Esophagus muscularis mucosa (tissue), 3 donors: ENCODE measurements at regions not wholly inside any gene's neighbourhood (a gene's known extent, or its start where the extent isn't known, plus 50 kb on each side); places are given as distances from the start of the nearest gene placed in this dataset.
"Not testable (repeated sequence)": the region's sequence is repeated elsewhere in the genome, so short reads cannot be mapped to it uniquely, and the experiment has no call there.

Experiments used
- POLR2A ChIP-seq: fragments of 450-650 bp; IDR thresholded peaks from one replicate; pipeline ENCODE4 v1.6.1; 2017; ENCODE audit warnings: antibody characterized with exemption, moderate library complexity, mild to moderate bottlenecking, low read depth
- POLR2AphosphoS5 ChIP-seq, 2 donors: sonication (generic); formaldehyde crosslinking; IDR thresholded peaks; one replicate each; pipeline ENCODE4 v1.6.1; 2017; ENCODE audit warnings: antibody characterized with exemption in 2 of 2
- TF ChIP-seq, protein P1 (sequence below), 3 experiments: fragments of 200-600 bp in 2 of 3; fragments of 450-650 bp in 1 of 3; sonication (generic) in 2 of 3; IDR thresholded peaks; one replicate each; pipeline ENCODE4 v1.5.1; 2017 to 2019; ENCODE audit warnings: antibody characterized with exemption in 3 of 3, mild to moderate bottlenecking in 2 of 3, moderate library complexity in 1 of 3

DNA sequence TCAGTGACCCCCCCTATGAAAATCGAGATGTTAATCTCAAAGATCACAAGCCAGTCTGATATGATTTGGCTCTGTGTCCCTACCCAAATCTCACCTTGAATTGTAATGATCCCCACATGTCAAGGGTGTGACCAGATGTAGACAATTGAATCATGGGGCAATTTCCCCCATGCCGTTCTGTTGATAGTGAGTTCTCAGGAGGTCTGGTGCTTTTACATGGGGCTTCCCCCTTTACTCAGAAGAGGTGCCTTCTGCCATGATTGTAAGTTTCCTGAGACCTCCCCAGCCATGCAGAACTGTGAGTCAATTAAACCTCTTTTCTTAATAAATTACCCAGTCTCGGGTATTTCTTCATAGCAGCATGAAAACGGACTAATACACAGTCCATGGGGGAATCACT lies 459.5 kb downstream of the MFSD1 start:
- TF ChIP-seq, protein P1, sequence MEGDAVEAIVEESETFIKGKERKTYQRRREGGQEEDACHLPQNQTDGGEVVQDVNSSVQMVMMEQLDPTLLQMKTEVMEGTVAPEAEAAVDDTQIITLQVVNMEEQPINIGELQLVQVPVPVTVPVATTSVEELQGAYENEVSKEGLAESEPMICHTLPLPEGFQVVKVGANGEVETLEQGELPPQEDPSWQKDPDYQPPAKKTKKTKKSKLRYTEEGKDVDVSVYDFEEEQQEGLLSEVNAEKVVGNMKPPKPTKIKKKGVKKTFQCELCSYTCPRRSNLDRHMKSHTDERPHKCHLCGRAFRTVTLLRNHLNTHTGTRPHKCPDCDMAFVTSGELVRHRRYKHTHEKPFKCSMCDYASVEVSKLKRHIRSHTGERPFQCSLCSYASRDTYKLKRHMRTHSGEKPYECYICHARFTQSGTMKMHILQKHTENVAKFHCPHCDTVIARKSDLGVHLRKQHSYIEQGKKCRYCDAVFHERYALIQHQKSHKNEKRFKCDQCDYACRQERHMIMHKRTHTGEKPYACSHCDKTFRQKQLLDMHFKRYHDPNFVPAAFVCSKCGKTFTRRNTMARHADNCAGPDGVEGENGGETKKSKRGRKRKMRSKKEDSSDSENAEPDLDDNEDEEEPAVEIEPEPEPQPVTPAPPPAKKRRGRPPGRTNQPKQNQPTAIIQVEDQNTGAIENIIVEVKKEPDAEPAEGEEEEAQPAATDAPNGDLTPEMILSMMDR (IDR thresholded peaks at IDR 0.05), result not testable (repeated sequence)
- TF ChIP-seq POLR2AphosphoS5 (IDR thresholded peaks at IDR 0.05); POLR2A: not testable (repeated sequence)
